ENCODE measurements at regions not wholly inside any gene's neighbourhood (a gene's known extent, or its start where the extent isn't known, plus 50 kb on each side); places are given as distances from the start of the nearest gene placed in this dataset.
A peak's percentile ranks its signal among the peaks of the same experiment; 100 is the strongest.

GRCh38 chr18:27497246-27497645 is 312.1 kb upstream of the CHST9 start:
- in situ Hi-C loops (cut with MboI; ENCODE audit: low pct_unique_long_range_greater_than_20kb in 2 of 9, low sequenced_read_pairs in 9 of 9, unreplicated experiment in 9 of 9), result no loop called here
- Histone ChIP-seq H3K27ac (no peak overlapping the region), H3K4me1 (replicated peaks in 1 of 2) (no peaks in the 10 kb centered on the region), H3K4me3 (no peak overlapping the region)
- ATAC-seq (replicated peaks in 6 of 8), result peak in 3 of 8 experiments; percentile 22 to 57 (median 42)
- WGBS, 10 experiments, result 0 to 100% (median 71%) methylated on average over 1 to 4 of the region's 4 CpGs; no CpG with 5 or more reads in 1 of the 10 experiments

- Histone ChIP-seq H3K27ac (no peak overlapping the region), H3K4me1 (replicated peaks in 1 of 2) (no peaks in the 10 kb centered on the region), H3K4me3 (no peak overlapping the region)
- in situ Hi-C loops (cut with MboI; ENCODE audit: low pct_unique_long_range_greater_than_20kb in 2 of 9, low sequenced_read_pairs in 9 of 9, unreplicated experiment in 9 of 9), result no loop called here
- no peak for ATAC-seq (replicated peaks in 6 of 8)
- WGBS, 10 experiments, result 5 to 93% (median 75%) methylated on average over 2 to 4 of the region's 4 CpGs; no CpG with 5 or more reads in 2 of the 10 experiments
Measured at GRCh38 chr18:27493182-27493581, 308.1 kb upstream of the CHST9 start.

GRCh38 chr18:27491772-27492171 is 306.7 kb upstream of the CHST9 start:
- 0 to 36% (median 22%) methylated on average over 1 to 2 of the region's 2 CpGs; no CpG with 5 or more reads in 2 of the 10 experiments for WGBS, 10 experiments
- in situ Hi-C loops (cut with MboI; ENCODE audit: low pct_unique_long_range_greater_than_20kb in 2 of 9, low sequenced_read_pairs in 9 of 9, unreplicated experiment in 9 of 9), result no loop called here
- no peaks in the 10 kb centered on the region for H3K4me1 ChIP-seq (replicated peaks in 1 of 2)
- no peak for ATAC-seq (replicated peaks in 6 of 8)
- no peak overlapping the region for H3K4me3 ChIP-seq
- no peak overlapping the region for H3K27ac ChIP-seq

DNA sequence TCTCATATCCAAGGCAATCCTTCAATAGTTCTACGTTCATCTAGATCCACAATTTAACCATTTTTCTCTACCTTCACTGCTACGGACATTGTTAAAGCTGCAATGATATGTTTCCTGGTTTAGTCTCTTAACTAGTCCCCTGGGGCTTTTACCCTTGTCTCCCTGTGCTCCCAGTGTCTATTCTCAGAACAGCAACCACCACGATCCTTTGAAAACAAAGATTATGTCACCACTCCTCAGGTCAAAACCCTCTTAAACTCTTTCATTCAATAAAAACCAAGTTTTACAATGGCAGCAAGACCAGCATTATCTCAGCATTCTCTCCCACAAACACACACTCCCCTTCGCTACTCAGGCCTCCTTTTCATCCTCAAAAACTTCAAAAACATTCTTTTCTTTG is 298.2 kb upstream of the CHST9 start:
- peak in 1 of 8 experiments; percentile 20 for ATAC-seq (replicated peaks in 6 of 8)
- WGBS, 10 experiments, result 13 to 83% (median 50%) methylated on average over 1 to 4 of the region's 4 CpGs
- H3K4me1 ChIP-seq (replicated peaks in 1 of 2), result no peaks in the 10 kb centered on the region
- in situ Hi-C loops (cut with MboI; ENCODE audit: low pct_unique_long_range_greater_than_20kb in 2 of 9, low sequenced_read_pairs in 9 of 9, unreplicated experiment in 9 of 9), result no loop called here
- H3K4me3 ChIP-seq, result no peak overlapping the region
- H3K27ac ChIP-seq, result no peak overlapping the region

- ATAC-seq (replicated peaks in 6 of 8), result peak in 3 of 8 experiments; percentile 61 to 78 (median 64)
- no peaks in the 10 kb centered on the region for H3K4me1 ChIP-seq (replicated peaks in 1 of 2)
- no peak overlapping the region for H3K27ac ChIP-seq
- in situ Hi-C loops (cut with MboI; ENCODE audit: low pct_unique_long_range_greater_than_20kb in 2 of 9, low sequenced_read_pairs in 9 of 9, unreplicated experiment in 9 of 9), result no loop called here
- WGBS, 10 experiments, result 0% methylated on average over 1 of the region's 1 CpG; no CpG with 5 or more reads in 1 of the 10 experiments
- H3K4me3 ChIP-seq, result no peak overlapping the region
Measured at GRCh38 chr18:27478459-27478858, 293.4 kb upstream of the CHST9 start.

DNA sequence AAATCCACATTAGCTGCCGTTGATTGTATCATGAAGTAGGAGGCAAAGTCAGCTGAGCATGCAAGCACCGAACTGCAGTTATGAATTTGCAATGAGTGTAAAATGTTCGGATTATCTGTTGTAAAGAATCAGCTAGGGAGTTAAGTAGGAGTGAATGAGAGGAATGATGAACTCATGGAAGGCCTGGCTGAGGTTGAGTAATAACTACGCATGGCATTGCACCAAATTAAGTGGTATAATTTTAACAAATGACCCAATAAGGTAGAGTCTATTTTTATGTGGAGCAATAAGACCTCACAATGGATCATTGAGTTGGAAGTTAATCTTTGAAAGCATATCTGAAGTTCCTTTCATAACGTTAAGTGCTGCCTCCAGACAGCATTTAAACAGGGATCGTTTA is 288.2 kb upstream of the CHST9 start:
- no peaks in the 10 kb centered on the region for H3K4me1 ChIP-seq (replicated peaks in 1 of 2)
- in situ Hi-C loops (cut with MboI; ENCODE audit: low pct_unique_long_range_greater_than_20kb in 2 of 9, low sequenced_read_pairs in 9 of 9, unreplicated experiment in 9 of 9), result no loop called here
- no peak overlapping the region for H3K4me3 ChIP-seq
- no peak overlapping the region for H3K27ac ChIP-seq
- ATAC-seq (replicated peaks in 6 of 8), result no peak
- 29 to 98% (median 72%) methylated on average over 2 to 6 of the region's 6 CpGs for WGBS, 10 experiments

GRCh38 chr18:27467073-27467472 is 282.0 kb upstream of the CHST9 start:
- Histone ChIP-seq H3K27ac (no peak overlapping the region), H3K4me1 (replicated peaks in 1 of 2) (no peaks in the 10 kb centered on the region), H3K4me3 (no peak overlapping the region)
- in situ Hi-C loops (cut with MboI; ENCODE audit: low pct_unique_long_range_greater_than_20kb in 2 of 9, low sequenced_read_pairs in 9 of 9, unreplicated experiment in 9 of 9), result no loop called here
- no peak for ATAC-seq (replicated peaks in 6 of 8)

DNA sequence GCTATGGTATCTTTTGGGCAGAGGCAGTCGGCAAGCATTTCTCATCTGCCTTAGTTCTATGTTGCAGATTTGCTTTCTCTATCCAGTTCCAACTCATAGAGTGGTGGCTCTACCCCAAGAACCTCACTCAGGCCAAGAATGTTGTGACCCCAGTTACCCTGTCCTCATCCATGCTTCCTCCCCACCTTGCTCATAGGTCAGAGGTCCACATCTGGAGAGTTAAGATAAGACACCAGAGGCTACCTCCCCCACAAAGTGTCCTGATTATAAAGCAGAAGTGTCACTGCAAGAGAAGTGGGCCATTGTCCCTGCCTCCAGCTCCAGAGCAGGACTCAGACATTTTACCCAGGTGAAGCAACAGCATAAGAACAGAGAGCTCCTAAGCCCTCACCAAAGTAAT is 276.8 kb upstream of the CHST9 start:
- Histone ChIP-seq H3K4me3 (no peak overlapping the region), H3K4me1 (replicated peaks in 1 of 2) (no peaks in the 10 kb centered on the region), H3K27ac (no peak overlapping the region)
- ATAC-seq (replicated peaks in 6 of 8), result no peak
- in situ Hi-C loops (cut with MboI; ENCODE audit: low pct_unique_long_range_greater_than_20kb in 2 of 9, low sequenced_read_pairs in 9 of 9, unreplicated experiment in 9 of 9), result no loop called here
- WGBS, 10 experiments, result 0 to 100% (median 83%) methylated on average over 1 of the region's 1 CpG; no CpG with 5 or more reads in 6 of the 10 experiments

DNA sequence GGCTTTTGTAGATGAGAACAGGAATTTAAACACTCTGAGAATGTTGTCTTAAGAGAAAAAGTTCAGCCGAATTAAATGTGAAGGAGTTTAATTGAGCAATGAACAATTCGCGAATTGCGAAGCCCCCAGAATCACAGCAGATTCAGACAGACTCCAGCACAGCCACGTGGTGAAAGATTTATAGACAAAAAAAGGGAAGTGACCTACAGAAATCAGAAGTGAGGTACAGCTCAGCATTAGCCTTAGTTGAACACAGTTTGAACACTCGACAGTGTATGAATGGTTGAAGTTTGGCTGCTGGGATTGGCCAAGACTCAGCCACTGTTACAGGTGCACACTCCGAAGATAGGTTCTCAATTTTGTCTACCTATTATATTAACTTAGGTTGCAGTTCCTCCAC is 264.0 kb upstream of the CHST9 start:
- peaks cover 2 to 11% of the 10 kb centered on the region in 2 donors for H3K4me1 ChIP-seq (replicated peaks in 1 of 2)
- 17 to 97% (median 80%) methylated on average over 1 to 7 of the region's 7 CpGs; no CpG with 5 or more reads in 1 of the 10 experiments for WGBS, 10 experiments
- no peak overlapping the region for H3K4me3 ChIP-seq
- in situ Hi-C loops (cut with MboI; ENCODE audit: low pct_unique_long_range_greater_than_20kb in 2 of 9, low sequenced_read_pairs in 9 of 9, unreplicated experiment in 9 of 9), result no loop called here
- no peak overlapping the region for H3K27ac ChIP-seq
- no peak for ATAC-seq (replicated peaks in 6 of 8)

DNA sequence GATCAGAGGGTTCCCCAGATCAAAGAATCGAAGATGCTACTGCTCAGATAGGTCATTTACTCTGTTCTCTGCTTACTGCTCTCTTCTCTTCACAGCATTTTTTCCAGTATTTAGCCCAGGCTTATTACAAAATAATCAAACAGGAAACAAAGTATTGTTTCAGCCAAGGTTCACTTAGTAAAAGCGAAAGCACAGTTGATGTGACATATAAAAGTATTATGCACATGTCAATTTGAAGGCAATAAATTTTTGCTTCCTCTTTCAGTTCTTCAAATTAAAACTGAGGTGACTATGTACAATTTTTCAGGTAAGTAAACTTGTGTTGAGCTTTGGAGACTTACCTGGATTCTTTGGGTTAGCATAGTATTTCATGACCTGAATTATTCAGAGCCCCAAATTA is 262.8 kb upstream of the CHST9 start:
- no peak for ATAC-seq (replicated peaks in 6 of 8)
- Histone ChIP-seq H3K4me3 (no peak overlapping the region), H3K27ac (no peak overlapping the region), H3K4me1 (replicated peaks in 1 of 2) (peaks cover 2 to 11% of the 10 kb centered on the region in 2 donors)
- in situ Hi-C loops (cut with MboI; ENCODE audit: low pct_unique_long_range_greater_than_20kb in 2 of 9, low sequenced_read_pairs in 9 of 9, unreplicated experiment in 9 of 9), result no loop called here
- 0 to 93% (median 52%) methylated on average over 1 to 2 of the region's 2 CpGs; no CpG with 5 or more reads in 2 of the 10 experiments for WGBS, 10 experiments

DNA sequence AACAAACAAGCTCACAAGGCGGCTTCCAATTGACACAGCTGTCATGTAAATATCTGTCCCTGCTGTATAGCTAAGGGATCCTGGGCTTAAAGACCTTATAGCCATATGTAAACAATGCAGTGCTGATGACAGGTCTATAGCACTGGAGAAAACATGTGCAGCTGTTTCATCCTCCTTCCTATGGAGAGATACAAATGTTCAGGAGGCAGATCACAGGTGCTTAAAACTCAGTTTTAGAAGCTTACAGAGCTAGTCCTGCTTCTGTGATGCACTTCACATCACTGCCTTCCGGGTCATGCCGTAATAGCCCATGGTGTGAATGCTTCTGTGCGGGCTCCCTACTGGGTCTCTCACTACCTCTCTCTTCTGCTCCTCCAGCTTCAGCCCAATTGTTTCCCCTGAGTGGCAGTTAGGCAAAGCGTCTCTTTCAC is 262.4 kb upstream of the CHST9 start:
- Histone ChIP-seq H3K4me3 (no peak overlapping the region), H3K4me1 (replicated peaks in 1 of 2) (peaks cover 2 to 11% of the 10 kb centered on the region in 2 donors), H3K27ac (no peak overlapping the region)
- peak in 7 of 8 experiments; percentile 15 to 77 (median 48) for ATAC-seq (replicated peaks in 6 of 8)
- in situ Hi-C loops (cut with MboI; ENCODE audit: low pct_unique_long_range_greater_than_20kb in 2 of 9, low sequenced_read_pairs in 9 of 9, unreplicated experiment in 9 of 9), result no loop called here
- WGBS, 10 experiments, result 10 to 86% (median 25%) methylated on average over 1 to 5 of the region's 5 CpGs; no CpG with 5 or more reads in 1 of the 10 experiments

DNA sequence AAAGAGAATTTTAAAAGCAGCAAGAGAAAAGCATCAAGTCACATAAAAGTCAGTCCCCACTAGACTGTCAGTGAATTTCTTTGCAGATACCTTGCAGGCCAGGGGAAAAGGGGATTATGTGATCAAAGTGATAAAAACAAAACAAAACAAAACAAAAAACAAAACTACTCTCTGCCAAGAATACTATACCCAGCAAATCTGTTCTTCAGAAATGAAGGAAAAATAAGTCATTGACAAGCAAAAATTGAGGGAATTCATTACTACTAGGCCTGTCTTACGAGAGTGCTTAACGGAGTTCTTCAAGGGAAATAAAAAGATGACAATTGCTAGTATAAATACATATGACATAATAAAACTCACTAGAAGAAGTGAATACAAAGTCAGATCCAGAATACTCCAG is 245.5 kb upstream of the CHST9 start:
- ATAC-seq (replicated peaks in 6 of 8), result no peak
- in situ Hi-C loops (cut with MboI; ENCODE audit: low pct_unique_long_range_greater_than_20kb in 2 of 9, low sequenced_read_pairs in 9 of 9, unreplicated experiment in 9 of 9), result no loop called here
- Histone ChIP-seq H3K4me1 (replicated peaks in 1 of 2) (no peaks in the 10 kb centered on the region), H3K27ac (no peak overlapping the region), H3K4me3 (no peak overlapping the region)
- 11 to 100% (median 87%) methylated on average over 2 of the region's 2 CpGs for WGBS, 10 experiments

- H3K27ac ChIP-seq, result no peak overlapping the region
- WGBS, 10 experiments, result 25 to 100% (median 95%) methylated on average over 1 to 2 of the region's 2 CpGs; no CpG with 5 or more reads in 6 of the 10 experiments
- no peak for ATAC-seq (replicated peaks in 6 of 8)
- H3K4me3 ChIP-seq, result no peak overlapping the region
- no peaks in the 10 kb centered on the region for H3K4me1 ChIP-seq (replicated peaks in 1 of 2)
- in situ Hi-C loops (cut with MboI; ENCODE audit: low pct_unique_long_range_greater_than_20kb in 2 of 9, low sequenced_read_pairs in 9 of 9, unreplicated experiment in 9 of 9), result no loop called here
Measured at GRCh38 chr18:27428716-27429475, 243.8 kb upstream of the CHST9 start.

DNA sequence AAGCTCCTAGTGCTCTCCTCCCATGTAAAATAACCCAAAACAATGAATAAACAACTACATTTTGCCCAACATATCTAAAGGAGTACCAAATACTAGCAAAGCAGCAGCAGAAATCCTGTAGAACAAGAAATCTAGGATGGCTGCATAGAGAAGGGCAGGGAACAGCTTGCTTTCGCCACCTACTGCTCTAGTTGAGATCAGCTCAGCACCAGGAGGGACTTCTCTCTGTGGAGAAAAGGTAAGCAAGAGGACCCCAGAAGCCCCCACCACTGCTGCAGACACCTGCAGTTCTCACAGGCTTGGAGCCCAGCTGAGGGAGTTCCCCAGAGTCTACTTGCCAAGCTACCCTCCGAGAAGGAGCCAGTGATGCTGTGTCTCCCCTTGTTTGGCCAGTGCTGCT is 243.0 kb upstream of the CHST9 start:
- ATAC-seq (replicated peaks in 6 of 8), result peak in 1 of 8 experiments; percentile 44
- Histone ChIP-seq H3K4me3 (no peak overlapping the region), H3K4me1 (replicated peaks in 1 of 2) (peaks cover 0 to 6% of the 10 kb centered on the region in 2 donors), H3K27ac (no peak overlapping the region)
- 0 to 100% (median 100%) methylated on average over 1 of the region's 2 CpGs; no CpG with 5 or more reads in 7 of the 10 experiments for WGBS, 10 experiments
- in situ Hi-C loops (cut with MboI; ENCODE audit: low pct_unique_long_range_greater_than_20kb in 2 of 9, low sequenced_read_pairs in 9 of 9, unreplicated experiment in 9 of 9), result no loop called here

All from motor neuron (in vitro differentiated cells).